Tongue (tissue), 1 donor: ENCODE measurements at regions not wholly inside any gene's neighbourhood (a gene's known extent, or its start where the extent isn't known, plus 50 kb on each side); places are given as distances from the start of the nearest gene placed in this dataset.

ENCODE experiments used
- DNase-seq: peaks from one replicate; pipeline ENCODE4 v3.0.0-alpha.2; 2015

DNA sequence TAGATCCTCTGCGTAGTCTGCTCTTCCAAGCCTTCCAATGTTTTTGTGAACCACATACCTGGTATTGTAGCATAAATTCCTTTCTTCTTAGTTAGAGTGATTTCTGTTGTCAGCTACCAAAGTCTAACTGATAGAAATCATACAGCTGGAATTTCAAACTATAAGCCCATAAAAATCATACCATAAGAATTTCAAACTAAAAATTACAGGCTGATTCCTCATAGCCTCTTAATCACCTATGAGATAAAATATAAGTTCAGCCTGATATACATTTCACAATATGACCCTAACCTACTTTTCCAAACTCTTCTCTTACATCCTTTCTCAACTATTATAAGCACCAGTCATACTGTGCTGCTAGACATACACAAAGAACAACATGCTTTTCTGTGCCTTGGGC lies 64.8 kb downstream of the PTHLH start:
- DNase-seq = no peak

DNA sequence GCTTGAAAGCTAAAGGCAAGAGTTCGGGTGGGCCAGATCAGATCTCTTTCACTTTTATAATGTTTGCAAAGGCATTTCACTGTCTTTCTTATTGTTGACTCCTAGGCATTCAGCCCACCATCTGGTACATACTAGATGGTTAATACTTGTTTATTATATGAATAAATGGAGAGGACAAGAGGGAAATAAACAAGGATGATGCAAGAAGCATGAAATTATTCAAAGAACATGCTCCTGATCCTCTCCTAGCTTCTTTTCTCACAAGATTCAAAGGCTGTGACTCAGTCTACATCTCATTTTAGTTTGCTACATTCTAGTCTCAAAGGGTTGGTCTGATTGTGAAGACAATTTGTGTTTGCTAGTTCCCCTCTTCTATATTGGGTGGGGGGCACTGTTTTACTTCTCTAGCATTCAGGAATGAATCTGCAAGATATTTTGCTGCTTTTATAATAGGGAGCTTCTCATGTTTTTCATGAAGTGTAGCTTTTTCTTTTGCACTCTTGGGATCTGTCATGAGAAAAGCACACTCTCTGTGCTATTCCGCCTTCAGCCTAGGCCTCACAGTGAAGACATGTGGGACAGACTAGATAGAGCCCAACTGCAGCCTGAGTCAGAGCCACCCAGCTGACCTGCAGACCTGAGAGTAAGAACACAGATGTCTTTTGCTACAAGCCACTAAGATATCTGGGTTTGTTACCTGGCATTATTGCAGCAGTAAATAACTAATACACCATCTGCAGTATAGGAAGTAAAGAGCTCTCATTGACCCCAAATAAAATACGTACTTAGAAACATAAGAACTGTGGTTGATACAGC lies 65.7 kb downstream of the PTHLH start:
- no peak for DNase-seq

DNA sequence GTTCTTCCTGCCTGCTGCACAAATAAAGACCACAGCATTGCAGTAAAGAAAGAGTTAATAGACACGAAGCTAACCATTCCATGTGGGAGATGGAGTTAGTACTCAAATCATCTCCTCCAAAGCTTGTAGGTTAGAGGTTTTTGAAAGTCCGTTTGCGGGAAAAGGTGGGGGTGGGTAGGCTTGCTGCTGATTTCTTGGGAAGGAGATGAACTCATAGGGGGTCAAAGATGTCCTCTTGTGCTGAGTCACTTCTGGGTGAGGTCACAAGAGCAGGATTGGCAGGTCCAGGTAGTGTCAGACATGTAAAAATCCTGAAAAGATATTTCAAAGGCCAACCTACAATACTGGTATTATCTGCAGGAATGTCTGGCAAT lies 66.4 kb downstream of the PTHLH start:
- no peak for DNase-seq

DNA sequence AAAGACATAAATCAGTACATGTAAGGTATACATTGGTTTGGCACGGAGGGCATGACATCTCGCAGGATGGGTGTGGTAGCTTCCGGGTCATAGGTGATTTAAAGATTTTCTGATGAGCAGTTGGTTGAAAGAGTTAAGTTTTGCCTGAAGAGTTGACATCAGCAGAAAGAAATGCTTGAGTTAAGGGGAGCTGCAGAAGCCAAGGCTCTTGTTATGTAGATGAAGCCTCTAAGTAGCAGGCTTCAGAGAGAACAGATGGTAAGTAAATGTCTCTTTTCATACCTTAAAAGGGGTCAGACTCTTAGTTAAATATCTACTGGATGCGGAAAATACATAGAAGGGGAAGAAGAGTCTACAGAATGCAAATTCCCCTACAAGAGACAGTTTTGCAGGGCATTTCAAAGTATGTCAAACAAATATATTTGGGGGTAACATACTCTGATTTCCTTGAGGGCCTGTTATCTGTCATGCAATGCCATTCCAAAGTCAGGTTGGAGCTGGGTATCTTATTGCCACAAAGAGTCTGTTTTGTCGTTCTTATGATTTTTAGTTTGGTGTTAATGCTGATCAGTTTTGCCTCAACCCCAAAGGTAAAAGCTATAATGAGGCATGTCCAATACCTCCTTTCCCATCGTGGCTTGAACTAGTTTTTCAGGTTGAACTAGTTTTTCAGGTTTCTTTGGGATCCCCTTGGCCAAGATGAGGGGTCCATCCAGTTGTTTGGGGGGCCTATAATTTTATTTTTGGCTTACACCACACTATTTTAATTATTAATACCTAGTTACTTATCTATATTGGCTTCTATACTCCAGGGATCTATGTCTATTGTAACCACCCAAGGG lies 67.0 kb downstream of the PTHLH start:
- DNase-seq = no peak

DNA sequence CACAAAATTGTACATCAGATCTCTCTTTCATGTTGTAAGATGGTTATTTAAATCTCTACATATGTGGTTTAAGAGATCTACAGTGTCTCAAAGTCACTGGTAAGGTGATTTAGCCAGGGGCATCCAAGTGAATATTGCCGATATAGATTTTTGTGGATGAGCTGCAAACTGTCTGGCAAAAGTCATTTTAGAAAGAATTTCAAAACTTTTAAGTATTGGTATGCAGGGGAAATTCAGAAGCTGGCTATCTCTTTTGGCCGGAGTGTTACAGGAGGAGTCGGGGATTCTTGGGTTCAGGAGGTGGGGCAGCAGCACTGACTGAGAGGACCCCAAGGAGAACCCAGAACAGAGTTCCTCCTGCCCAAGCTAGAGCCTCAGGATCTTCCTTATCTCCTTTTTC lies 69.9 kb downstream of the PTHLH start:
- DNase-seq = no peak

DNA sequence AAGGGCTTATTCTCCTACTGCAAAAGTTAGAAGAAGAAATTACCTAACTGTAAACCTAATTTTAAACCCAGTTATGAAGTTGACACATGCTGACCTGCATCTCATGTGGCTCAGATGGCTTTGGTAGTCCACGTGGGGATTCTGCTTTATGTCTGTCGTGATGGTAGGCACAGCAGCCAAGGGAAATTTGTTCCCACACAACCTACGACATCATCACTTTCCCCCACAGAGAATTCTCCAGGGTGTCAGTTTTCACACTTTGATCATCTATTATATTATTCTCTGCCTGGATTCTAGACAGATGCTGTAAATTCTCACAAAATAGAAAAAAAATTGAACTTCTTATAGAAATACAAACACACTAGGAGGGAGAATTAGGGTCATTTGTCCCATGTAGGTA lies 70.6 kb downstream of the PTHLH start:
- DNase-seq = peak; percentile 6

DNA sequence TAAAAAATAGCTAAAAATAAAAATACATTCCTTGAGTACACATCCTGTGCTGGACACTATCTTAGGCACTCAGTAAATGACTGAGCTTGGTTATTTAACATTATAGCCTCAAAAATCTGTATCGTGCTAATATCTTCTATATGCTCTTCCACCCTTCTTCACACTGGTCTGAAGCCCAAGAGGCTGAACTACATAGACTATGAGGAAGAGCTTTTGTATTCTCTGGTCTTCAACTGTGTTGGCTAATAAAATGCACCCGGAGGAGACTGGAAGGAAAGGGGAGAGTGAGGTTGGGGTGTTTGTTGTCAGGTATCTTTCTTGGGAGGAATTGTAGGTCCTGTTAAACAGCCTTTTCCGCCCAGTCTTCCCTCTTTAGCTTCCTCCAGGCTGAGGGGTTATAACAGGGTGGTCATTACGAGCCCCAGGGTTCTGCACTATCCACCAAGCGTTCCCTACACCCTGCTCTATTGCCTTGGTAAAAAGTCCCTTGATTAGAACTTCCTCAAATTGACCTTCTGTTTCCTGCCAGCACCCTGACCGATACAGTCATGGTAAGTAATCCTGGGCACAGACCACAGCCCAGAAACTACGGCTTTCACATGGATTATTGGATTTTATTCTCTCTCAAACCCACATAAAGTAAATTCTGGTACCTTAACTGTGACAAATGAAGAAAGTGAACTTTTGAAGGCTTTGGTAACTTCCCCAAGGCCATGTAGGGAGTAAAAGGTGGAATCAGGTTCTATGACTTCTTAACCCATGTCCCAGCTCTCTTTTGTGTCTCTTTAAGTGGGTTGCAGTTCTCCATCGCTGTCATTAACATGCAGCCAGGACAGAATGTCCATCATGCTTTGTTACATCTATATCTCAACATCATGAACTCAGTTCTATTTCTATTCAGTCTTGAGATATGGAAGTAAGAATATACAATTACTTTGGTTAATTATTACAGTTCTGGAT lies 71.3 kb downstream of the PTHLH start:
- DNase-seq = no peak

DNA sequence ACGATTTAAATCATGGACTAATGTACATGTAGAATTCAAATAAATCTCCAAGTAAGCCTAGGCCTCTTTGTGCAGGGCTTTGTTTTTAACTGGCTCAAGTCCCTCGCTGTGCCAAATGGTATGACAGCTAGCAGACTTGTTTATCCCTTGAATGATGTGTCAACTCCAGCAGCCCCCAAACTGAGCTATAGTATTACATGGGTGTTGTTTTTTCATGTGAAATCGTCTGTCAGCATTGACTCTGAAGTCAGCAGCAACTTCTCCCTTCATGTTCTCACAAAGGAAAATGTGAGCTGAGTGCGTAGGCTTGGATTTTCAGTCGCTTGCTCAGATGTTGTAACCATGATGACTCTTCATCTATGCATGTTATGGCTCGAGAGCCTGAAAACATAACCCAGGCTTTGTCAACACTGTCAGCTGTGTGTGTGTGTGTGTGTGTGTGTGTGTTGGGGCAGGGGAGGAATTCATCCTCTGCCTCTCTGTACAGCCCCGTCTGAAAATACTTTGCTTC lies 73.3 kb downstream of the PTHLH start:
- DNase-seq = peak; percentile 64

DNA sequence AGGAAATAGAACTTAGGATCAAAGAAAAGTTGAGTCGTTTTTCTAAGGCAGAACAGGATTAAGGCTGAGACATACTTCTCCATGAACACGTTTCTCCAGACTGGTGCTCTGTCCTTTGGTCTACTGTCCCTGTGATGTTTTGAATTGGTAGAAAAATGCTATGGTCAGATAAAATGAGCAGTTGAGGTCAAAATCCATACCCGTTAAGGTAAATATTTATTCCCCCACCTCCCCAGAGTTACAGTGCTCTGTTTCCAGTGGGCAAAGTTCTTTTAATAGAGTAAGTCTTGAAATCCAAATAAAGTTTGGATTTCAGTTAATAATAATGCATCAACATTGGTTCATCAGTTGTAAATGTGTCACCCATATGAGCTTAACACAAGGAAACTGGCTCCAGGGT lies 74.5 kb downstream of the PTHLH start:
- no peak for DNase-seq

DNA sequence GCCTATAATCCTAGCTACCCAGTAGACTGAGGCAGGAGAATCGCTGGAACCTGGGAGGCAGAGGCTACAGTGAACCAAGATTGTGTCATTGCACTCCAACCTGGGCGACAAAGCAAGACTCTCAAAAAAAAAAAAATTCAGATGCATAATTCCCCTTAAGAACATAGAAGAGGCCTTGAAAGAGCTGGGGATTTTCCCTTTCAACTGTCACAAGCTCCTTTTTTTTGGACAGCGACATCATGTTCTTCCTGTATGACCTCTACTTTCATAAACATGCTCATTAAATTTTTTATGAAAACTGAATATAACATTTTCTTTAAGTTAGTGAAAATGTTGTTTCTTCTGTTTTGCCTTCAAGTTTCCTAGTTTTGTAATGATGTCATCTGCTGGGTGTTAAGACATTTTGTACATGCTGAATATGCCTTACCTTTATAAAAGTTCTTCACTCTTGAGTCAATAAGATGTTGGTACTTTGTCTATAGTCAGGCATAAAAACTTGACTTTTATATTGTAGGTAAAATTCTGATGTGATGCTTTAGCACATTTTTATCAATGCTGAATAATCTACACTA lies 76.0 kb downstream of the PTHLH start:
- no peak for DNase-seq

DNA sequence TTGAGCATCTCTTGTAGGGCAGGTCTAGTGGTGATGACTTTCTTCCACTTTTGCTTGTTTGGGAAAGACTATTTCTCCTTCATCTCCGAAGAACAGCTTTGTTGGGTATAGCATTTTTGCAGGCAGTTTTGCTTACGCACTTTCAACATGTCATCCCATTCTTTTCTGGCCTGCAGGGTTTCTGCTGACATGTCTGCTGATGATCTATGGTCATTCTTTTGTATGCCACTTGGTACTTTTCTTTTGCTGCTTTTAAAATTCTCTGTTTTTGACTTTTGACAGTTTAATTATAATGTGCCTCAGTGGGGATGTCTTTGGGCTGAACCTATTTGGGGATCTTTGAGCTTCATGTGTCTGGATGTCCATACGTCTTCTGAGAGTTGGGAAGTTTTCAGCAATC lies 78.2 kb downstream of the PTHLH start:
- no peak for DNase-seq

DNA sequence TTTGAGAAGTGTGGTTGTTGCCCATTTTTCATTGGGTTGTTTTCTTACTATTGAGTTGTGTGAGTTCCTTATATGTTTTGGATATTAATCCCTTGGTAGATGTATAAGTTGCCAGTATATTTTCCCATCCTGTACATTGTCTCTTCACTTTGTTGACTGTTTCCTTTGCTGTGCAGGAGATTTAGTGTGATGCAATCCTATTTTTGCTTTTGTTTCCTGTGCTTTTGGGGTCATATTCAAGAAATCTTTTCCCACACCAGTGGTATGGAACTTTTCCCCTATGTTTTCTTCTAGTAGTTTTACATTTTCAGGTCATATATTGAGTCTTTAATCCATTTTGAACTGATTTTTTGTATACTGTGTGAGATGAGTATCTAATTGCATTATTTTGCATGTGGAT lies 92.8 kb downstream of the PTHLH start:
- DNase-seq = no peak

DNA sequence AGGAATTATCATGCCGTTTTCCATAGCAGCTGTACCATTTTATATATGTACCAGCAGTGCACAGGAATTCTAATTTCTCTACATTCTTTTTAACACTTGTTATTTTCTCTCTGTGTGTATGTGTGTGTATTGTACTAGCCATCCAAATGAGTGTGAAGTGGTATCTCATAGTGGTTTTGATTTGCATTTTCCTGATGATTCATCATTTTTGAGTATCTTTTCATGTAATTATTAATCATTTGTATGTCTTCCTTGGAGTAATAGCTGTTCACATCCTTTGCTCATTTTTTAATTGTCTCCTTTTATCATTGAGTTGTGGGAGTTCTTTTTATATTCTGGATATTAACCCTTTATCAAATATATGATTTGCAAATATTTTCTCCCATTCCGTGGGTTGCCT lies 95.6 kb upstream of the MANSC4 start:
- no peak for DNase-seq

DNA sequence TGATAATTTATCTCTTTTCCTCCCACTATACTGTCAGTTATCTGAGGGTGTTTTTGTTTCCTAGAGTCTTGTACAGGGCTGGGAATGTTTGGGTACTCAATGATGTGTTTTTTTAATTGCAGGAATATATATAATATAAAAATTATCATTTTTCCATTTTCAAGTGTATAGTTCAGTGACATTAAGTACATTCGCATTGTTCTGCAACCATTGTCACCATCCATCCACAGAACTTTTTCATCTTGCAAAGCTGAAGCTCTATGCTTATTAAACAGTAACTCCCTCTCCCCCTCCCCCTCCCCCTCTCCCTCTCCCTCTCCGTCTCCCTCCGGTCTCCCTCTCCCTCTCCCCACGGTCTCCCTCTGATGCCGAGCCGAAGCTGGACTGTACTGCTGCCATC lies 93.0 kb upstream of the MANSC4 start:
- no peak for DNase-seq

DNA sequence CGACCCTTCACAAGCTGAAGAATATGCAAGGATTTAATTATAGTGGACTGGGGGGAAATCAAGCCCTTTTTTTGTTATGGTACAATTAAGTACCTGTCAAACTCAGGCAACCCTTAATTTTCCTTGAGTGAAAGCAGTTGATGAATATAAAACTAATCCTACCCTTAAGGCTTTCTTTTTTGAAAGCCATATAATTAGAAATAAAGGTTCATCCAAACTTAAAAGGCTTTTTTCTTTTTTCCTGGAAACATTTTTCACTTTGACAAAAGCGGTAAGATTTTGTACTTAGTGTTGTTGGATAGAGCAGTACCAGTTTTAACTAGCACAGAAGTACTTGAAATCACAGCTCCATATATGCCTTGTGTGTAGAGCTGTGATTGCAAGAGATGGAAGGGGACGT lies 91.9 kb upstream of the MANSC4 start:
- no peak for DNase-seq

DNA sequence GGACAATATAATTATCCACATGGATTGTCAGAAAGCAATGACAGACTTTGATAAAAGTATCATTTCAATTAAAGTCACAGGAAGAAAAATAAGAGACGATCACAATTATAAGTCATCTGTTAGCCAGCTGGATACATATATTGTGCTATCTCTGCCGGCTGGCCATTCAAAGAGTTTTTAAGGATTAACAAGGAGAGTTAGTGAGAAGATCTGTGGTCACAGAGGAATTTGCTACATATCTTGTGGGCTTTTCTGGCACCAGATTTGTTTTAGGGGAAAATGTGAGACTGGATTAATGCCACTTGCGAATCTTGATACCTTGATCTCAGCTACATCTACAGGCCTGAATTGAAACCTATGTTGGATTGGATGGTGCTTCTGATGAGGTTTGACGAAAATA lies 90.9 kb upstream of the MANSC4 start:
- no peak for DNase-seq

DNA sequence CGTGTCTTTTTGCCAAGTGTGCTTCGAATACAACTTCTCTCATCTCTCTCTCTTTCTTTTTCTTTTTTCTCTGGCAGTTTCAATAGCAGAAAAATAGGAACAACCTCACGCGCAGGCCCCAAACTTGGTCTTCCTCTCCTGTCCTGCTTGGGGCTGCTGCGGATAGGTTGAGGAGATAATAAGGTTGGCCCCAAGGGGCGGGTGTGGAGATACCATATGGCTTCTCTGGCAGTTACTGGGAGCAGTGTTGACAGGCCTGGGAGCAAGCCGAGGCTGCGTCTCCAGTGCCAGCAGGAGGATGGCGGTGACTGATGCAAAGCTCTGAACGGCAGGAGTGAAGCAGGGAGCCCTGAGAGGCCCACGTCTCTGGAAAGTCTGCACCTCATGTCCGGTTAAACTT lies 89.5 kb upstream of the MANSC4 start:
- DNase-seq = peak; percentile 26

DNA sequence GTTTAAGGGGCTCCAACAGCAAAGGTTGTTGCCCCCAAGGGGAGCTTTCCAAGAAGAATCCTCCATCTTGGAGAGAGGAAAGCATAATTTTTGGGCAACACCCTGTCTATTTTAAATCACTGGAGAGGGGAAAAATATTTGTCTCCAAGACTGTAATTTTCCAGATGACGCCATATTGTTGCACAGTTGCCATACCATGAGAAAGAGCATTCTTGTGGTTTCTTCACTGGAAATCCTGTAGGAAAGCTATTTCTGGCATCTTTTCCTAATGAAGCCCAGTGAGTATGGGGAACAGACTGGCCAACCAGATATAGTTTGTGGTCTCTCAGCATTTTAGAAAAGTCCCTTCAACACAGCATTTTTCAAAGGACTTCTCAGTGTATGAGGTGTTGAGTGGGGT lies 88.1 kb upstream of the MANSC4 start:
- no peak for DNase-seq

DNA sequence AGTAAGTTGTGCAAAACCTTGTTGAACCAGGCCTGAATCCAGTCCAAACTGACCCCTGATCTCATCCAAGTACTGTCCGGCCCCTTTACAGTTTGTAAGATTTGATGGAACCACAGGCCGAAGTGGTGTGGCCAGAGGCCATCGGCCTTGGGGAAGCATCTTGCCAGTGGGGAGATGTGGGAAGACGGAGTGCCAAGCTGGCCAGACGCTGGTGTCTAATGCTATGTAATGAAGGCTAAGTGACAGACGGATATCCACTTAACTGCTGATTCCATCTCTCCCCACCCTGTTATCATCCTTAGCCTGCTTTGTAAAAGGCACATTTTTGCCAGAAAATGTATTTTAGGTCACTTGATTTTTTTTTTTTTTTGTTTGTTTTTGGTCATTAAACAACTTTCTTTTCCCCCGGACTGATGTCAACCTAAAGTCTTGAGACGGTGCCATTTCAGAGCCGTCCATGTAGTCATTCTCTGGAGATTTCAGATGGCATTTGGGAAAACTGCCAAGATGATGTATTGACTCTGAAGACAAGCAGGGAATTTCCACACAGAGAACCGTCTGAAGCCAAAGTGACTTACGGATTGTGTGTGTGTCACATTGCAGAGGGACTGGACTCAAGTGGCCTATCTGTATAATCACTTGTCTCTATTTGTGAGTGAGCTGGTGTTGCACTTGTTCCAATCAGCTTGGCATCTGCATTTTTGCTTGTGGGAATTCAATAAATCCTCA lies 86.5 kb upstream of the MANSC4 start:
- peak; percentile 44 for DNase-seq

DNA sequence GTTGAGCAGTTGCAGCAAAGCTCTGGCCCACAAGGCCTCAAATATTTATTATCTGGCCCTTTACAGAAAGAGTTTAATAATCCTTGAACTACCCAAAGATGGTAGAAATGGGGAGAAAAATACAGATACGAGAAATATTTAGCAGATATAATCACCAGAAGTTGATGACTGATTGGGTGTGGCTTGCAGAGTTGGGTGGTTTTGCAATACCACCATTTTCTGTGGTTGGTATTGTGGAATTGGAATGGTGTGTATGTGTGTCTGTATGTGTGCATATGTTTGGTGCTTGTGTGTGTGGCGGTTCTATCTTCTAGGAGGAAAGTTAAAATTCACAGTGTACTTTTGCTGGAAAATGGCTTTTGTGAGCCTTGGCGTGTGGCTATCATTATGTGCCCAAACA lies 85.4 kb upstream of the MANSC4 start:
- no peak for DNase-seq

DNA sequence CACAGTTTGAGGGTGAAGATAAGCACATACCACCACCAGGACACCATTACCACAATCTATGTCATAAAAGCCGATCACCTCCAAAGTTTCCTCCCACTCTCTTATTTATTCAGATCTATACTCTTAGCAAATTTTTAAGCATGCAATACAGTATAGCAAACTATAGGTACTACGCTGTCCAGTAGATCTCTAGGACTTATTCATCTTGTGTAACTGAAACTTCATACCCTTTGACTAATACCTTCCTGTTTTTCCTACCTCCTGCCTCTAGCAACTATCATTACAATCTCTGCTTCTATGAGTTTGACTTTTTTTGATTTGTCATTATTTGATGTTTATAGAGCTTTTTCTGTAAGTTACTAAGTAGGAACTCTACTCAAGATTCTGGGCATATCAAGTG lies 84.5 kb upstream of the MANSC4 start:
- DNase-seq = no peak
